ENCODE measurements at regions not wholly inside any gene's neighbourhood (a gene's known extent, or its start where the extent isn't known, plus 50 kb on each side); places are given as distances from the start of the nearest gene placed in this dataset.

DNA sequence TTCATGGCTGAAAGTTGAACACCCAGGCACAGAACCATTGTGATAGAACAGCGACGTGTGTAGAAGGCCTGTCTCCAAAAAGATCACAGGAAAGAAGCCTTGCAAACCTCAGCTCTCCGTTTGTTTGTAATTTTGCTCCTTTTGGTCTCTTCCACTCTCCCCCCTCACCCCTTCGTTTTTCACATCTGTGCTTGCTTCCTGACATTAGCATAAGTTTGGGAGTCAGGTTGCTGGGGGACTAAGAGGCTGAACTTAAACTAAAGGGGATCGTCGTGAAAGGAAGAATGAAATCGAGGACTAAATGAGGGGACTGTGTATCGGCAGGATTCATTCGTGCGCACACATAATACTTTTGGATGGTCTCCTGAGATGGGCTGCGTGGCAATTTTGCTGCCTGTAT lies 200.6 kb downstream of the BCAT1 start:
- TF ChIP-seq CTCF (IDR thresholded peaks at IDR 0.05) (no peak), POLR2A (IDR thresholded peaks at IDR 0.05) (no peak)
